K562 (cell line): ENCODE measurements at regions not wholly inside any gene's neighbourhood (a gene's known extent, or its start where the extent isn't known, plus 50 kb on each side); places are given as distances from the start of the nearest gene placed in this dataset.

Experiments used
- ATAC-seq: fragments of 200-7000 bp; cut with Tn5 transposase; 3 replicates; pipeline ENCODE4 v1.9.1; 2020; ENCODE audit warnings: moderate library complexity
- BruUV-seq: library from RNA; stranded (reverse); fragments of 400-500 nt; replicated peaks from 2 replicates; lab custom pipeline; 2021; lab: Mats Ljungman, UMichigan
- CTCF ChIA-PET: fragments of 300-600 bp; formaldehyde crosslinking; extraction: SDS; loops from one replicate; lab custom pipeline; 2021; ENCODE audit warnings: low intra/inter-chr PET ratio; lab: Yijun Ruan, JAX
- POLR2A ChIA-PET: fragments of 300-600, 350-650 bp; sonication (Branson Sonifier 250); formaldehyde crosslinking; extraction: SDS; loops from one replicate; lab custom pipeline; 2021; ENCODE audit warnings: antibody characterized with exemption, inconsistent platforms; lab: Yijun Ruan, JAX
- DNase-seq, 4 experiments: peaks; one replicate each; pipeline versions ENCODE4 v3.0.0 to v3.0.0-alpha.2; 2011 to 2018; ENCODE audit warnings: low spot score in 3 of 4, mixed read lengths in 3 of 4; ENCODE audit errors: extremely low read depth in 1 of 4
- FAIRE-seq: peaks from 2 replicates; lab custom pipeline; 2011; peaks lifted over from hg19 to GRCh38; lab: Jason Lieb, UNC
- H2AFZ ChIP-seq: 2 replicates; pipeline ENCODE4 v1.6.0; 2011; ENCODE audit warnings: low read depth, low read length, control low read depth, inconsistent platforms
- H3K27ac ChIP-seq: fragments of 200-600 bp; 3 replicates; pipeline ENCODE4 v1.8.0; 2011; ENCODE audit warnings: low read depth, mild to moderate bottlenecking, control low read depth, inconsistent platforms, low read length, moderate library complexity, mixed read lengths; ENCODE audit errors: extremely low read depth
- H3K27me3 ChIP-seq, 2 experiments: fragments of 300-600 bp in 1 of 2; 2 replicates in 1 of 2; 3 replicates in 1 of 2; pipeline versions ENCODE4 v1.6.0 to v1.8.0; 2011; ENCODE audit warnings: inconsistent platforms in 2 of 2, low read length in 2 of 2, mild to moderate bottlenecking in 1 of 2, mixed read lengths in 1 of 2, moderate library complexity in 1 of 2; ENCODE audit not compliant: control insufficient read depth in 2 of 2, insufficient read depth in 2 of 2
- H3K36me3 ChIP-seq: fragments of 300-600 bp; 3 replicates; pipeline ENCODE4 v1.8.0; 2011; ENCODE audit warnings: mild to moderate bottlenecking, low read length, inconsistent platforms; ENCODE audit not compliant: control insufficient read depth, insufficient read depth
- H3K4me1 ChIP-seq, 2 experiments: fragments of 200-600 bp in 1 of 2; replicated peaks in 1 of 2; 2 replicates in 1 of 2; 3 replicates in 1 of 2; pipeline versions ENCODE4 v1.5.1 to v1.8.0; 2011; ENCODE audit warnings: inconsistent platforms in 2 of 2, low read length in 2 of 2, mild to moderate bottlenecking in 1 of 2, mixed read lengths in 1 of 2, moderate library complexity in 1 of 2; ENCODE audit not compliant: control insufficient read depth in 2 of 2, insufficient read depth in 2 of 2
- H3K4me2 ChIP-seq: 2 replicates; pipeline ENCODE4 v1.6.1; 2011; ENCODE audit warnings: low read length, control low read depth, inconsistent platforms, mixed read lengths; ENCODE audit not compliant: insufficient read depth
- H3K4me3 ChIP-seq: fragments of 200-600 bp; sonication (generic), shearing (Covaris generic); 2 replicates; pipeline ENCODE4 v1.5.1; 2016; ENCODE audit warnings: control low read depth, inconsistent platforms
- H3K79me2 ChIP-seq: fragments of 200-600 bp; 3 replicates; pipeline ENCODE4 v1.8.0; 2011; ENCODE audit warnings: low read length, inconsistent platforms; ENCODE audit not compliant: control insufficient read depth, insufficient read depth
- H3K9ac ChIP-seq, 2 experiments: 2 replicates each; pipeline versions ENCODE4 v1.6.0 to v1.6.1; 2011; ENCODE audit warnings: low read depth in 2 of 2, low read length in 2 of 2, control low read depth in 1 of 2, inconsistent platforms in 1 of 2, mild to moderate bottlenecking in 1 of 2, mixed read lengths in 1 of 2; ENCODE audit not compliant: insufficient read depth in 1 of 2
- H3K9me1 ChIP-seq: one replicate; pipeline ENCODE4 v1.6.0; 2011; ENCODE audit warnings: inconsistent platforms, mild to moderate bottlenecking, low read length, moderate library complexity; ENCODE audit not compliant: control insufficient read depth, insufficient read depth
- H3K9me3 ChIP-seq: replicated peaks from 2 replicates; pipeline ENCODE4 v1.5.1; 2011; ENCODE audit warnings: low read depth, low read length, inconsistent platforms; ENCODE audit not compliant: control insufficient read depth, insufficient read depth
- H4K20me1 ChIP-seq: replicated peaks from 2 replicates; pipeline ENCODE4 v1.6.1; 2011; ENCODE audit warnings: low read length, inconsistent platforms, mixed read lengths; ENCODE audit not compliant: control insufficient read depth, insufficient read depth
- BRD4 ChIP-seq: fragments of 200-600 bp; sonication (generic); IDR thresholded peaks from 2 replicates; pipeline ENCODE4 v1.6.1; 2017; ENCODE audit warnings: inconsistent platforms
- E2F8 ChIP-seq: fragments of 450-650 bp; IDR thresholded peaks from 2 replicates; pipeline ENCODE4 v1.7.1; 2018; ENCODE audit warnings: mild to moderate bottlenecking, low read depth; ENCODE audit not compliant: partially characterized antibody
- E4F1 ChIP-seq: fragments of 250-450 bp; sonication (Bioruptor Pico); IDR thresholded peaks from 2 replicates; pipeline ENCODE4 v1.5.0; 2021; ENCODE audit warnings: mild to moderate bottlenecking, borderline replicate concordance
- RCOR1 ChIP-seq, 2 experiments: IDR thresholded peaks; 2 replicates each; pipeline ENCODE4 v1.6.1; 2012; ENCODE audit warnings: low read depth in 2 of 2, low read length in 2 of 2, borderline replicate concordance in 1 of 2, improper control_type of control experiment in 1 of 2
- USF2 ChIP-seq: sonication (generic); formaldehyde crosslinking; IDR thresholded peaks from 2 replicates; pipeline ENCODE4 v1.5.0; 2020; ENCODE audit warnings: missing genetic modification reagents
- ZNF609 ChIP-seq: sonication (generic); formaldehyde crosslinking; IDR thresholded peaks from 2 replicates; pipeline ENCODE4 v1.8.1; 2023; ENCODE audit warnings: missing genetic modification reagents, mild to moderate bottlenecking, borderline replicate concordance
- ZNF644 ChIP-seq: fragments of 200-800 bp; sonication (Bioruptor generic); IDR thresholded peaks from 2 replicates; pipeline ENCODE4 v1.6.1; 2016; ENCODE audit warnings: low read depth, missing genetic modification characterization, missing compliant biosample characterization
- WGBS: fragments of 100-300 bp; shearing (Covaris generic); methylation state at CpG from one replicate; pipeline ENCODE4 v1.1.6; 2016; ENCODE audit warnings: low coverage, mixed read lengths; ENCODE audit not compliant: insufficient coverage; ENCODE audit errors: missing lambda C conversion rate; 5-methylcytosine and 5-hydroxymethylcytosine counted together
- in situ Hi-C: fragments of 300-500 bp; cut with MboI; formaldehyde crosslinking; loops from 4 replicates; pipeline ENCODE4 v1.15.0; 2018; ENCODE audit warnings: inconsistent platforms, mixed read lengths
- intact Hi-C: fragments of 100-400 bp; cut with micrococcal nuclease; formaldehyde crosslinking; loops from 2 replicates; pipeline ENCODE4 v1.14.2; 2022

- no peak for TF ChIP-seq USF2 (CRISPR knock-in tag)
- TF ChIP-seq ZNF644 (tag) = no peak
- no peak for TF ChIP-seq RCOR1 (IDR thresholded peaks at IDR 0.05; ENCODE audit: borderline replicate concordance in 1 of 2, low read depth in 2 of 2, low read length in 2 of 2)
- no peak for TF ChIP-seq E4F1 (CRISPR knock-in tag)
- TF ChIP-seq BRD4 = no peak
Measured at GRCh38 chr3:10582733-10583132, 77.3 kb upstream of the ATP2B2 start (continued).

- Histone ChIP-seq H3K27ac (no peak overlapping the region), H3K36me3 (no peaks in the 10 kb centered on the region), H3K4me2 (no peak overlapping the region), H2AFZ (no peak overlapping the region), H3K9ac (no peak overlapping the region), H3K9me3 (no peaks in the 10 kb centered on the region), H3K4me1 (no peaks in the 10 kb centered on the region), H3K4me3 (no peak overlapping the region), H4K20me1 (no peaks in the 10 kb centered on the region; the same call in 1 of the 2 replicates), H3K27me3 (peaks cover 0 to 12% of the 10 kb centered on the region in 2 experiments; a peak in 3 of 5 replicates), H3K79me2 (no peaks in the 10 kb centered on the region), H3K9me1 (no peaks in the 10 kb centered on the region)
- DNase-seq (no peak), ATAC-seq (0 out of 3 replicates have a peak, but pooled peaks have one; percentile 32), FAIRE-seq (no peak)
- in situ Hi-C loops (no loop called here), intact Hi-C loops (no loop called here)
- ChIA-PET POLR2A (interaction anchor here (0.9 to 1.2 kb wide), 3 partner anchors 14 to 26 kb away, joined by 3 to 5 read pairs (median 4); no protein-coding TSS in a partner anchor), CTCF (no interaction called here)
- no TSS peak for BruUV-seq
- 0% methylated on average over 12 of the region's 13 CpGs for WGBS
- TF ChIP-seq E2F8 (no peak), ZNF609 (CRISPR knock-in tag) (no peak)
Measured at GRCh38 chr3:10583798-10584708, 78.7 kb upstream of the ATP2B2 start.
